WTC11 (cell line): ENCODE measurements at regions not wholly inside any gene's neighbourhood (a gene's known extent, or its start where the extent isn't known, plus 50 kb on each side); places are given as distances from the start of the nearest gene placed in this dataset.

Experiments used
- FOXJ3 ChIP-seq: sonication (generic); formaldehyde crosslinking; IDR thresholded peaks from 2 replicates; pipeline ENCODE4 v1.9.0; 2021; ENCODE audit warnings: missing genetic modification reagents, mild to moderate bottlenecking, borderline replicate concordance
- TEAD1 ChIP-seq: sonication (generic); formaldehyde crosslinking; IDR thresholded peaks from 2 replicates; pipeline ENCODE4 v1.8.0; 2022; ENCODE audit warnings: mild to moderate bottlenecking, missing genetic modification reagents
- TF ChIP-seq, protein P1 (sequence below): sonication (generic); formaldehyde crosslinking; conservative IDR thresholded peaks from 2 replicates; pipeline ENCODE4 v1.8.1; 2022; ENCODE audit warnings: mild to moderate bottlenecking, missing genetic modification reagents

- TF ChIP-seq FOXJ3 (CRISPR knock-in tag) (no peak), TEAD1 (no peak)
- TF ChIP-seq, protein P1, sequence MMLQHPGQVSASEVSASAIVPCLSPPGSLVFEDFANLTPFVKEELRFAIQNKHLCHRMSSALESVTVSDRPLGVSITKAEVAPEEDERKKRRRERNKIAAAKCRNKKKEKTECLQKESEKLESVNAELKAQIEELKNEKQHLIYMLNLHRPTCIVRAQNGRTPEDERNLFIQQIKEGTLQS (CRISPR knock-in tag): no peak
Observed at GRCh38 chr4:27602172-27602571, 741.5 kb downstream of the STIM2 start.
